GM21381 (cell line): ENCODE measurements at regions not wholly inside any gene's neighbourhood (a gene's known extent, or its start where the extent isn't known, plus 50 kb on each side); places are given as distances from the start of the nearest gene placed in this dataset.
"Not testable (repeated sequence)": the region's sequence is repeated elsewhere in the genome, so short reads cannot be mapped to it uniquely, and the experiment has no call there.

Experiments
- ATAC-seq: cut with Tn5 transposase; IDR thresholded peaks from one replicate; pipeline ENCODE4 v1.9.1; 2021; ENCODE audit warnings: mild to moderate bottlenecking, moderate library complexity; ENCODE audit not compliant: unreplicated experiment

- ATAC-seq = no peak
These were observed 173.7 kb downstream of the AKR1D1 start for GRCh38 chr7:138249975-138250374.

- not testable (repeated sequence) for ATAC-seq
These were observed 176.4 kb downstream of the AKR1D1 start for GRCh38 chr7:138252666-138253065.

GRCh38 chr7:138254444-138254843 lies 178.2 kb downstream of the AKR1D1 start:
- no peak for ATAC-seq

- ATAC-seq = no peak
These were observed 181.4 kb downstream of the AKR1D1 start for GRCh38 chr7:138257459-138258196.

GRCh38 chr7:138258197-138258559 lies 181.9 kb downstream of the AKR1D1 start:
- no peak for ATAC-seq

- ATAC-seq = no peak
These were observed 183.4 kb downstream of the AKR1D1 start for GRCh38 chr7:138259675-138260074.

GRCh38 chr7:138267934-138268333 lies 191.7 kb downstream of the AKR1D1 start:
- ATAC-seq = no peak

GRCh38 chr7:138276891-138277290 lies 183.2 kb upstream of the TRIM24 start:
- no peak for ATAC-seq

GRCh38 chr7:138278601-138279000 lies 181.5 kb upstream of the TRIM24 start:
- ATAC-seq = no peak

GRCh38 chr7:138282997-138283396 lies 177.1 kb upstream of the TRIM24 start:
- no peak for ATAC-seq

GRCh38 chr7:138285129-138285528 lies 174.9 kb upstream of the TRIM24 start:
- no peak for ATAC-seq

GRCh38 chr7:138286846-138287245 lies 173.2 kb upstream of the TRIM24 start:
- no peak for ATAC-seq

GRCh38 chr7:138287549-138287948 lies 172.5 kb upstream of the TRIM24 start:
- no peak for ATAC-seq

- no peak for ATAC-seq
These were observed 171.0 kb upstream of the TRIM24 start for GRCh38 chr7:138289082-138289481.

- ATAC-seq = no peak
These were observed 170.2 kb upstream of the TRIM24 start for GRCh38 chr7:138289864-138290263.

GRCh38 chr7:138292951-138293350 lies 167.1 kb upstream of the TRIM24 start:
- no peak for ATAC-seq

- no peak for ATAC-seq
These were observed 164.9 kb upstream of the TRIM24 start for GRCh38 chr7:138295049-138295637.

GRCh38 chr7:138297526-138297925 lies 162.5 kb upstream of the TRIM24 start:
- no peak for ATAC-seq

GRCh38 chr7:138299066-138299465 lies 161.0 kb upstream of the TRIM24 start:
- no peak for ATAC-seq

GRCh38 chr7:138303230-138304070 lies 156.6 kb upstream of the TRIM24 start:
- no peak for ATAC-seq

- no peak for ATAC-seq
These were observed 156.1 kb upstream of the TRIM24 start for GRCh38 chr7:138304071-138304320.

- ATAC-seq = no peak
These were observed 152.4 kb upstream of the TRIM24 start for GRCh38 chr7:138307633-138308032.
